Inferior parietal cortex (tissue), 1 donor: ENCODE measurements at regions not wholly inside any gene's neighbourhood (a gene's known extent, or its start where the extent isn't known, plus 50 kb on each side); places are given as distances from the start of the nearest gene placed in this dataset.

Experiments used
- DNase-seq: peaks from one replicate; pipeline ENCODE4 v3.0.0-alpha.2; 2016; ENCODE audit errors: extremely low spot score

DNA sequence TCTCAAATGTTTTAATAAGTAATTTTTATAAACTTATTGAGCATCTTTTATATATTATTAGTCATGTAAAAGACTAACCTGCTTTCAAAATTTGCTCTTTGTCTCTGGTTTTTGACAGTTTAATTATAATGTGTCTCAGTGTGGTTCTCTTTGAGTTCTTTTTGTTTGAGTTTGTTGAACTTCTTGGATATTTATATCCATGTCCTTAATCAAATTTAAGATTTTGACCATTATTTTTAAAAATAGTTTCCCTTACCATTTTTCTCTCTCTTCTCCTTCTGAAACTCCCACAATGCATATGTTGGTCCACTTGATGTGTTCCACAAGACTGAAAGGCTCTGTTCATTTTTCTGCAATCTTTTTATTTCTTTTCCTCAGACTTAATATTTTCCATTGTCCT lies 366.1 kb upstream of the GOLIM4 start:
- no peak for DNase-seq

GRCh38 chr3:168459226-168459784 lies 363.6 kb upstream of the GOLIM4 start:
- DNase-seq: peak; percentile 20

- no peak for DNase-seq
Observed at GRCh38 chr3:168457954-168458539, 362.3 kb upstream of the GOLIM4 start.

DNA sequence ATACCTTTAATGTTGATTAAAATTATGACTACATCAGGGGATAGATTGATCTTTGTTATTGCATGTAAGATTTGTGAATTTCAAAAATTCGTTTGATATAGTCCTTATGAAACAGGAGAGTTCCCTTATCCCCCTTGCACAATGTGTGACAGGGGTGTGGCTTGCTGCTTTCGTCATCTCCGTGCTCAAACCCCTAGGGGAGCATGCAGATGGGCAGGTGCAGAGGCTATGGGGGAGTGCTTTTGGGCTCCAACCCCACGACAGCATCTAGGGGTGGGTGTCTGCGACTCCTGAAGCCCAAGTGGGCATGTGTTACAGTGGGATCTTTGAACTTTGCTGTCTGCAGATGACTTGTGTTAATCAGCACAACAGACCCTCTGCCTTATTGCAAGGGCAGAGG lies 360.1 kb upstream of the GOLIM4 start:
- DNase-seq: no peak

- DNase-seq: no peak
Observed at GRCh38 chr3:168453623-168454022, 357.9 kb upstream of the GOLIM4 start.

- DNase-seq: no peak
Observed at GRCh38 chr3:168443965-168444364, 348.2 kb upstream of the GOLIM4 start.

GRCh38 chr3:168442502-168442901 lies 346.8 kb upstream of the GOLIM4 start:
- no peak for DNase-seq

GRCh38 chr3:168436245-168436724 lies 340.6 kb upstream of the GOLIM4 start:
- no peak for DNase-seq

GRCh38 chr3:168431491-168431890 lies 335.8 kb upstream of the GOLIM4 start:
- no peak for DNase-seq

DNA sequence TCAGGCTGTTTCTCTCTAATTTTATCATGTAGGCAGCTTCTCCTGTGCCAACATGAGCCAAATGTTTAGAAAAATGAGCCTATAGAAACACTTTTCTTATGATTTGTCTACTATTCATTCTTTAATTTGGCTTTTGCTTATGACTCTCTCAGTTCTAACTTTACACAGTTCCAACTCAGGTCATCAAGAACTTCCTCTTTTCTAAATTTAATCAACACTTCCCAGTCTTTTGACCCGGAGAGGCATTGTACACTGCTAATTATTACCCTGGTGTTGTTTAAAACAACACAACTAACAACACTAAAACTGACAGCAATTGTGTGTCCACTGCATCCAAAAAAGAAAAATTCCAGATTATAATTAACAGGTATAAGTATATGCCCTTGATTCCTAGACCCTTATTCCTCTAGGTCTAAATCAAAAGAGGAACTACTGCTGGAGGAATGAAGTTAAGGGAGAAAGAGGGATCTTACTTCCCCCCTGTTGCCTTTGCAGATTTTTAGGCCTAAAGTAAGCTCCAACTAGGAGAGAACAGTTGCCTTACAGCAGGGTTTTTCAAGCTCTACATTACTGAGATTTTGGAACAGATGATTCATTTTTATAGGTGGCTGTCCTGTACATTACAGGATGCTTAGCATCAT lies 332.2 kb upstream of the GOLIM4 start:
- DNase-seq: no peak

DNA sequence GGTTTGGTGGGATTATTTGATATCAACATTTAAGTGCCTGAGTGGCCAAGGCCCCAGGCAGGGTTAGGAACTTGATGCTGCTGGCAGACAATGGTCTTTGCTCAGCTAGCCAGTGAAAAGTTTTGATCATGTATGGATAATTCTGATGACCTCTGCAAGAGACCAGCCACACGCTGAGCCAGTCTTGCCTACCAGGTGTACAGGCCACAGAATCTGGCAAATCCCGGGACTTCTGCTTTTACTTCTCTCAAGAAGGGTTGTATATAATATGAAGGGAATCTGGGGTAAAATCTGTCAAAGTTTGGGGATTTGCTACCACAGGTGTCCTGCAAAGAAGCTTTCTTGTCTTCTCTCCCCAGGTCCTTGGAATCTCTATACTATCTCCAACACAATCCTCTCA lies 331.4 kb upstream of the GOLIM4 start:
- no peak for DNase-seq

DNA sequence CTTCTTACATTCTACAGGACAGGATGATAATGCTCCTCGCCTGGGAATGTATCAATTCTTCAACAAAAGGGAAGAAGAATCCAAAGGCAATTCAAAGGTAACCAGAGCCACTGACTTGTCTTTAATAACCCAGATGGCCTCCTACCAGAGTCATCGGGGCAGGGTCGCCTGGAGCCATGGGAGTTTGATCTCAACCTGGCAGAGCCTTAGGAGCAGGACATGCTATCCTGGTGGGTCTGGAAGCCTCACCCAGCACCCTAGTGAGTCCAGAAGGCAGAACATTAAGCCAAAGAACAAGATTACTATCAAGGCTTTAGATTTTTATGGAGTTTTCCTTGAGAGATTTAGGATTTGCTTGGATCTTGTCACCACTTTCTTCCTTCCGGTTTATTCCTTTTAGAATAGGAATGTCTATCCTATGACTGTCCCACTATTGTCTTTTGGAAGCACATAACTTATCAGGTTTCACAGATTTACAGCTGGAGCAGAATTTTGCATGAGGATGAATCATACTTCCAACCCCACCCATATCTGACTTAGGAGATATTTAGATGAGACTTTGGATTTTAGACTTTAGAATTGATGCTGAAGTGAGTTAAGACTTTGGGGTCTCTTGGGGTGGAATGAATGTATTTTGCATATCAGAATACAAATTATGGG lies 330.3 kb upstream of the GOLIM4 start:
- no peak for DNase-seq

GRCh38 chr3:168424059-168424734 lies 328.5 kb upstream of the GOLIM4 start:
- no peak for DNase-seq

DNA sequence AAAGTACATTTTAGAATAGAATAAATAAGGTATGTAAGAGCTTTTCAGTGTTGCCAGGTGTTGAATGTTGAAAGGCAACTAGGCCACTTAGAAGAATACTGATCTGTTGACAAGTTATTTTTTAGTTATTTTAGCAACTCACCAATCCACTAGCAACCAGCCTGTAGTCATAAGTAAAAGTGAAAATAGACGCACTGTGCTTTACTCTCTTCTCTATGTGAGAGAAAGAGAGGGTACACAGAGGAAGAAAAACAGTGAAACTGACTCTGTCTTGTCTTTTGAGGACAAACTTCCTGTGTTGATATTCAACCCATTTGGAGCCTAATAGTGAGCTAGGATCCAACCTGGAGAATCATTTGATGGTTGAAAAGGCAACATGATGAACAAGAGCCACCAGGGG lies 327.1 kb upstream of the GOLIM4 start:
- DNase-seq: no peak

DNA sequence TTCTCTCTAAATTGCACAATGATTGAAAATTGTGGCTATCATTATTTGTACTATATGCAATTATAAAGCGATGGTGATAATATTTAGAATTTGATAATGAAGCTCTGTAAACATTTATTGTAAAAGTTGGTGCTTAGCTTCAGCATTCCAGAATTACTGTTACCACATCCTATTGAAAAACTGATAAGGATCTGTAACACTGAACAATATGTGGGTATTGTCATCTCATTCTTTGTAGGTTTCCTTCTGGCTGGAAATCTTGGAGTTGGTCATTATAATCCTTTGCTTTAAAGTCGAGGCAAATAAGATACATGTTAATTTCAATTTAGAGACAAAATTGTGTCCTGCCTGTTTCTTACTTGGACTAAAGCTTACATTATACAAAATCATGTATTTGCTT lies 323.4 kb upstream of the GOLIM4 start:
- DNase-seq: no peak

GRCh38 chr3:168417016-168417415 lies 321.3 kb upstream of the GOLIM4 start:
- DNase-seq: no peak

GRCh38 chr3:168416446-168416845 lies 320.7 kb upstream of the GOLIM4 start:
- DNase-seq: no peak

GRCh38 chr3:168414149-168414548 lies 318.4 kb upstream of the GOLIM4 start:
- DNase-seq: no peak

DNA sequence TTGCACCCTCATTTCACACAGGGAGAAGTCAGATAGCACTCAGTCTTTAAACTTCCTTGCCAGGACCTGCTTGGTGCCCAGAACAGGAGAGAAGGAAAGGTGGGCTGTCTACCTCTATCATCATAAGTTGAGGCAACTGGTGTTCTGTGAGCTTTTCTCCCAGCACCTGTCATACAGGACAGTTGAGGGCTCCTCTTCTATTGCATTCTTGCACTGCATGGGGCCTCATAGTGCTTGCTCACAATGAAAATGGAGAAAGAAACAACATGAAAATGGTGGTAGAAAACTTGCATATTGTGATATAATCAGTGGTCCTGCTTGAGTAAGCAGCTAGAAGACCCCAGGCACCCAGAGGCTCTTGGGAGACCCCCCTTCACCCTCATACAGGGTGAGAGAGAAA lies 311.7 kb upstream of the GOLIM4 start:
- no peak for DNase-seq

DNA sequence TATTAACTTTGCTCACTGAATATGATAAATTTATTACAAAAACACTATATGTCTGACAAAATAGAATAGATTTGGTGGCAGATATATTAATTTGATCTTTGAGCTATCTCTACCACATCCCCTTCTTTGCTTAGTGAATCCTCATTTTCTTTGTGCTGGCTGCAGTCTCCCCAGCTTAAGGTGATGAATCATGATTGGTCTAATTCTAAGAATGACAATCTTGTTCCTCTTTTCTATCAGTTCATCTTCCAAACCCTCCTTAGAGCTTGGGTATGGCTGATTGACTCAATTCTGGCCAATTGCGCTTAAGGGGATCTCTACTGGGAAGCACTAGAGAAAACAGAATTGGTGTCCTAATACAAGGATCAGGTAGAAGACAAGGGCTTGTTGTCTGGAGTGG lies 309.6 kb upstream of the GOLIM4 start:
- DNase-seq: no peak

DNA sequence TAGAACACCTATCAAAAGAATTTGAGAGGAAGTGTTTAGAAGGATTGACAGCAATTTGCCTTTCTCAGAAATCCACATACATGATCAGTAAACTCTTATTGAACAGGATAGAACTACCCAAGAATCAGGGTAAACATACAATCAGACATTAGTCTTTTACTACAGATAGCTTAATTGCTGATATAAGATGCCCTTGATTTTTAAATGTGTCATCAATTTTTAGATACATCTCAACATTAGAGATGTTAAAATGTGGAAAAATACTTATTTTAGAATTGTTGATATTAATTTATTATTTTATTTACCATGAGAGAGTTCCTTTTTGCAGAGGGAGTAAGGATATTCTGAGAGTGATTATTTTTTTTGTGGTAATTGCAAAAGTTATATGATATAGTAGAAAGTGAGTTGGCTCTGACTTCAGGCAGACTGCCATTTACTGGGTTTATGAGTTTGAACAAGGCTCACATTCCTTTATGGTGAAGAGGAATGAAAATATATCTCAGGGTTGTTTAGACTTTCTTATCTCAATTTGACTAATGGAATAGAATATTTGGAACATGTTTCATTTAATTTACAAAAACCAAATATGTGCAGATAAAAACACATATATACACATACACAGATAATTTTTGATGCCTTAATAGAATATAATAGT lies 302.8 kb upstream of the GOLIM4 start:
- no peak for DNase-seq

DNA sequence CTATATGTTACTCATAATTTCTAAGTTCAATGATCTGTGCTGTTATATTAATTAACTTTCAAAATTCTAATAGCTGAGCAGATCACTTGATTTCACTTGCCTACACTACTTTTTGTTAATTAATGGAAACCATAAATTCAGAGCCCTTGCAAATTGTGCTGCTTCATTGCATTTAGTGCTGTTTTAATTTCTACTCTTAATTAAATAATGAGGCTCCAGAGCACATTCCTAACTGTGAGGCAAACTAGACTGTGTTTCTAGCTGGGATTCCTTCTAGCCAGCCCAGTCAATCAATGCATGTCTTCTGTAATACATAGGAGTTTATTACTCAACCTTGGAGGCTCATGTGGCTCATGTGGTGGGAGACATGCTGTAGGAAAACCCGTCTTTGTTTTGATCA lies 301.1 kb upstream of the GOLIM4 start:
- DNase-seq: no peak
